ENCODE measurements at regions not wholly inside any gene's neighbourhood (a gene's known extent, or its start where the extent isn't known, plus 50 kb on each side); places are given as distances from the start of the nearest gene placed in this dataset.

DNA sequence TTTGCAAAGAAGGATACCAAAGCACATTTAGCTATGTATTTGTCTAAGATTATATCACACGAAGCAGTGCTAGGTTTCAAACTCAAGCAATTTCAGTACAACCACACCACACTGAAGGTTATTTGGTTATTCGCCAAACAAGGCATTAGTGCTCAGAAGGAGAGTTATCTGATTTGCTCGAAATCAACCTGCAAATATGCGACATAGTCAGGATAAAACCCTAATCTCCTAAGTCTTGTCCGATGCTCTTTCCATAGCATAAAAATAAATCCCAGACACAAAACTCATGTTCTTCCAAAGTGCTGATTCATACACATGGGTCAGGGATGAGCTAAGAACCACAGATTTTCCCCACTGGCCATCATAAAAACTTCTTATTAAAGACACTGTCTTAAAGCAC, 1288.0 kb upstream of the SORCS1 start:
- no peak overlapping the region for H3K27ac Mint-ChIP-seq
- H3K4me1 Mint-ChIP-seq = no peaks in the 10 kb centered on the region
- POLR2A ChIA-PET = no interaction called here
- no peaks in the 10 kb centered on the region for H3K27me3 Mint-ChIP-seq
- peaks cover 1% of the 10 kb centered on the region for H3K9me3 Mint-ChIP-seq
- CTCF ChIA-PET = no interaction called here
- no peak overlapping the region for H3K4me3 Mint-ChIP-seq
- ATAC-seq (ENCODE audit: low read depth) (no peak), DNase-seq (no peak)
- H3K36me3 Mint-ChIP-seq (ENCODE audit: low read depth) = no peaks in the 10 kb centered on the region
- intact Hi-C loops (cut with micrococcal nuclease) = no loop called here
- TF ChIP-seq CTCF (IDR thresholded peaks at IDR 0.05) = no peak

DNA sequence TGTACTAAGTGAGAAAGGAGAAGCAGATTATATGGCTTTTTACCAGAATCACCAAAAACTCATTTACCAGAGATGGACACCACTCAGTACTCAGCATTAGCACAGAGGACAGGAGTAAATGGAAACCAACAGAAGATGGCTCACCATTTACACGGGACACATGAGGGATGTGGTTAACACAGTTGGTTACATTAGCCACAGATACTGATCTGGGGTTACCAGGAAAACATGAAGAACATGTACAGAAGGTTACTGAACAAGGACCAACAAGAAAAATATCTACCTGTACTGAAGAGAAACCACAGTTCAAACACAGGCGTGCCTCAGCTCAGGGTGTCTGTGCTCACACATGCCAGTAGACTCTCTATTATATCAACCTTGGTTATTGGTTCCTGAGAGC, 1285.8 kb upstream of the SORCS1 start:
- H3K36me3 Mint-ChIP-seq (ENCODE audit: low read depth) = no peaks in the 10 kb centered on the region
- no peak overlapping the region for H3K4me3 Mint-ChIP-seq
- H3K27ac Mint-ChIP-seq = no peak overlapping the region
- H3K4me1 Mint-ChIP-seq = no peaks in the 10 kb centered on the region
- POLR2A ChIA-PET = no interaction called here
- intact Hi-C loops (cut with micrococcal nuclease) = no loop called here
- ATAC-seq (ENCODE audit: low read depth) (no peak), DNase-seq (no peak)
- CTCF ChIA-PET = no interaction called here
- no peak for TF ChIP-seq CTCF (IDR thresholded peaks at IDR 0.05)
- peaks cover 1% of the 10 kb centered on the region for H3K9me3 Mint-ChIP-seq
- no peaks in the 10 kb centered on the region for H3K27me3 Mint-ChIP-seq

- H3K4me3 Mint-ChIP-seq = no peak overlapping the region
- H3K36me3 Mint-ChIP-seq (ENCODE audit: low read depth) = no peaks in the 10 kb centered on the region
- H3K27ac Mint-ChIP-seq = no peak overlapping the region
- DNase-seq (no peak), ATAC-seq (ENCODE audit: low read depth) (no peak)
- TF ChIP-seq CTCF (IDR thresholded peaks at IDR 0.05) = no peak
- no peaks in the 10 kb centered on the region for H3K9me3 Mint-ChIP-seq
- H3K27me3 Mint-ChIP-seq = no peaks in the 10 kb centered on the region
- no peaks in the 10 kb centered on the region for H3K4me1 Mint-ChIP-seq
- ChIA-PET POLR2A (no interaction called here), CTCF (no interaction called here)
- intact Hi-C loops (cut with micrococcal nuclease) = no loop called here
Observed at GRCh38 chr10:108445746-108446145, 1281.2 kb upstream of the SORCS1 start.

DNA sequence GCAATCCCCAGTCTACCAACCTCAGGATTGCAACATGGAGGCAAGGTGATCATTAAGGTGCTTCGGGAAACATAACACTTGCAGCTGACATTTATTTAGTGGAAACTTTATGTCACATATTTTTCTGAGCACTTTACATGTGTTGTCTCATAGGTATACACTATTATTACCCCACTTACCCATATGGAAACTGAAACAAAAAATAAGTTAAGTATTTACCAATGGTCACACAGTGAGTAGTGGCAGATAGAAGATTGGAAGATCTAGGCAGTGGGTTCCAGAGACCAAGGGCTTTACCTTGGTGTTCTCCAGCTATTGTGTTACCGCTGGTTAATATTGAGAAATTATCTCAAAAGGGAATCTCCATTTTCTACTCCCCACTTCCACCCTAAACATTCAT, 1279.1 kb upstream of the SORCS1 start:
- DNase-seq (no peak), ATAC-seq (ENCODE audit: low read depth) (no peak)
- Mint-ChIP-seq H3K36me3 (ENCODE audit: low read depth) (no peaks in the 10 kb centered on the region), H3K27me3 (no peaks in the 10 kb centered on the region), H3K27ac (no peak overlapping the region), H3K9me3 (no peaks in the 10 kb centered on the region), H3K4me3 (no peak overlapping the region), H3K4me1 (no peaks in the 10 kb centered on the region)
- no peak for TF ChIP-seq CTCF (IDR thresholded peaks at IDR 0.05)
- POLR2A ChIA-PET = no interaction called here
- CTCF ChIA-PET = no interaction called here
- intact Hi-C loops (cut with micrococcal nuclease) = no loop called here

DNA sequence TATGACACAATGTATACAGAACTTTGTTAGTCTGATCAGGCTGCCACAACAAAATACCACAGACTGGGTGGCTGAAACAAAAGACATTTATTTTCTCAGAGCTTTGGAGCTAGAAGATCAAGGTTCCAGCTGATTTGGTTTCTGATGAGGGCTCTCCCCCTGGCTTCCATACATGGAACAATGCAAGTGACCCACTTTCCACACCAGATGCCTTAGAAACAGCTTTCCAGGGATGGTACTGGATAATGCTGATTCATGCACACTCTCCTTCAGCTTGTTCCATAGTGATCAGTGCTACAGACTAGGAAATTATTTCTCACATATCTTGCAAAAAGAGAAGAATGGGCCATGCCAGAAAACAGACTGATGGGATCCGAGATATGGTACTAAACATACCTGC, 1274.9 kb upstream of the SORCS1 start:
- no peak for TF ChIP-seq CTCF (IDR thresholded peaks at IDR 0.05)
- intact Hi-C loops (cut with micrococcal nuclease) = no loop called here
- ATAC-seq (ENCODE audit: low read depth) (no peak), DNase-seq (no peak)
- H3K9me3 Mint-ChIP-seq = no peaks in the 10 kb centered on the region
- CTCF ChIA-PET = no interaction called here
- no peaks in the 10 kb centered on the region for H3K36me3 Mint-ChIP-seq (ENCODE audit: low read depth)
- H3K27me3 Mint-ChIP-seq = no peaks in the 10 kb centered on the region
- POLR2A ChIA-PET = no interaction called here
- H3K4me3 Mint-ChIP-seq = no peak overlapping the region
- no peaks in the 10 kb centered on the region for H3K4me1 Mint-ChIP-seq
- H3K27ac Mint-ChIP-seq = no peak overlapping the region
